Activated CD4-positive, alpha-beta T cell treated with anti-CD3 and anti-CD28 coated beads for 24 hours (primary cell): ENCODE measurements at regions not wholly inside any gene's neighbourhood (a gene's known extent, or its start where the extent isn't known, plus 50 kb on each side); places are given as distances from the start of the nearest gene placed in this dataset.

Experiments
- DNase-seq, 2 donors: peaks; one replicate each; pipeline ENCODE4 v3.0.0-alpha.2; 2020; ENCODE audit warnings: low read depth in 2 of 2

DNA sequence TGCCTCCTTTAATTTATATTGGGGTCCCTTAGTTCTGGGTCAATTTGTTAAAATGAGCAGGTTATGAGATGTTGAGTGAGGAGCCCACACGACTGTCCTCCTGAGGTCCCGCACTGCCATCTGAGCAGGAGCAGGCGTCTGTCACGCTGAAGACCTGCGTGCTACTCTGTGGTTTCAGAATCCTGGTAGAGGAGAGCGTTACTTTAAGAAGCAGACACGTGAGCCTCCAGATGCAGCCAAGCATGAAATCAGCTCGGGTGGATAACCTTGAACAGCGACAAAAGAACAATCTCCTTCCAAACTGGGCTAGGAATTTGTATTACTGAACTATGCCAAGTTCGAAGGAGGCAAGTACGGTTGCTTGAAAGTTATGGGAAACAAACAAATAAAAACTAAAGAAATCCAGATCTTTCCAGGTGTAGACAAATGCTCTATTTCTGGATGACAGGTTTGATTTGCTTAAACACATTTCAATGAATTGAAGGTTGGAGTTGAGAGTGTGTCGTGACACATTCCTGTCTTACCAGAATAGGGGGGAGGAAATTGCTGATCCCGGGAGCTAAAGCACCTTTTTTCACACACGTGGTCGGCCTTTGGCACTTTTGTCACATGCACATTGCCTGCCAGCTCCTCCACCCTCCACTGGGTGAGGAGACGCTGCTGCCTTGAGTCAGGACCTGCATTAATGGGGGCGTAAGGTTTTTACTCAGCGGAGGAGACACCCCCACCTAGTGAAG lies 945.5 kb upstream of the SLC10A2 start:
- no peak for DNase-seq

DNA sequence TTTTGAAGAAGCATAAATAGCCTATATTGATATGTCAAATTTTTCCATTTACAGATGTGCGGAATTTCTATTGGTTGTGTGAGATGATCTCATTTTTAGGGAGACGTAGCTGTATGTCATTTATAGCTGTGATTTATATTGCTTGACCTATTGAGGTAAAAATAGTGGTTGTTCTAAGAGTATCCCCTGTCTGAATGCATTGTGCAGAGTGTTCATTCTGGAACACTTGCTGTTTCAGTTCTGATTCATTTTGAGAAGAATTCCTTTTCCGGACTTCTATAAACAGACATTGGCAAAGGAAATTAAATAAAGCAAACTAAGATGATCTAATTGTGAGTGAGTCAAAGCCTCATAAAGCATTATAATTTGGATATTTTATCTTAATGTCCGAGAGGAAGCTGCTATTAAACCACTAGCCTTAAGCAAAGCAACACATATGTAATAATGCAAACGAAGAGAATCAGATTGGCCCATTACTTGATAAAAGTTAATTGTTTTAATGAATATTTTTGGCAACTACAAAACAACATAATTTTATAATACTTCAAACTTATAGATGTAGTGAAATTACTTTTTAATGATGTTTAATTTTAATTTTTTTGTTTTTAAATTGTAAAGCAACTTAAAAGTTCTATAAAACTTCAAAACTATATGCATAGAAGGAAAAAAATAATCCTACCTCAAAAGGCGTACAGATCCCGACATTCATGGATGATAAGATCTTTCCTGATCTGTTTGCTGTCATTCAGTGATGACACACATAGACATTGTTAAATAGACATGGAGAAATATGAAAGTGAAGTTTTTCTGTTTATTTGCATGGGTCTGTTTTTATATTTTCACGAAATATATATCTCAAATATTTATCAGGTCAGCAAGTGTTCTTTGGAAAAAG lies 942.6 kb upstream of the SLC10A2 start:
- no peak for DNase-seq

DNA sequence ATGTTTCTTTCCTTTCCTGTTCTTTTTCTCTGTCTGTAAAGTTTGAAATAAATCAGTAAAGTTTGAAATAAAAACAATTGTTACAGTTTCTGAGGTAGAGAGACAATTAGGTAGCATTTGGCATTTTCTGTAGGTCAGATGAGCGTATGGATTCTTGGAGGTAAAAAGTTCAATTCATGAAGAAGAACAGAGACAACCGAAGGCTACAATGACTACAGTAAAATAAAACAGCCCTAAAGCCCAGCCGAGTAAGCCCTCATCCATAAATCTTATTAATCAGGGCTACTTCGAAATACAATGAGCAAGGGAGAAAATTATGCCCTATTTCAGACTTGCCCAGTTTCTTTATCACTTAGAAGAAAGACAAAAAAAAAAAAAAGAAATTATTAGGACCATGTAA lies 941.9 kb upstream of the SLC10A2 start:
- no peak for DNase-seq

DNA sequence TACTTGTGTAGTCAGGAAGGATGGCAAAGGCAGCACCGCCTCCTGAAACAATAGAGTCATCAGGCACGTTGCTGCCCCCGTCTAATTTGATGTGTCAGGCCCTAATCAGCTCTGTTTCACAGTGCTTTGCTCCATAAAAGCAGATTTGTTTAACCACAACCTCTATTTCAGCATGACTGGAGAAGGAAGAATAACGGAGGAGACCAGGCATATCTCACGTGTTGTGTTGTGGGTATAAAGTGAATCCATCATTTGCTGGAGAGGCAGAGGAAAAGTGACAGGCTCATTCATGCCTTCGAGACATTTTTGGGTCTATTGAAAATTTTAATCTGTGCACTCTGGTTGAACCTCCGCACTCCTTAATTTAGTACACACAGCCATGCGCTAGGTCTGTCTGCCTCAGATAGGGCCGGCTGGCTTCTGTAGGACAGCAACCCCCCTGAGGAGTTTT lies 940.4 kb upstream of the SLC10A2 start:
- no peak for DNase-seq

DNA sequence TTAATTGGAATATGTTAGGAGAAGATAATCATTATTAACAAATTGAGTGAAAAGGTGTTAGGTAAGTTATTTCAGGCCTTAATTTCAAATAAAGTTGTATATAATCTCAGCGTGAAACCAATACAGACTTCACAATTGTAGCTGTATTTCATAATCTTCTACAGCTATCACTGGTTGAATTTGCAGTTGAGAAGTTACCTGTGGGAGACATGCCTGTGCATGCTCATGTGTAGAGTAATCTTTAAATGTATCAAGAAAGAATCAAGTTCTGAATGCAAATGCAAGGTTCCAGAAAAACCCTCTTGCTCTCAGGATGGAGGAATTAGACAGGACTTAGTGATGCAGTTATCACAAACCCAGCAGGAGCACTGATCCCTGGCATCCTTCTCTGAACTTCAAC lies 938.4 kb upstream of the SLC10A2 start:
- no peak for DNase-seq

DNA sequence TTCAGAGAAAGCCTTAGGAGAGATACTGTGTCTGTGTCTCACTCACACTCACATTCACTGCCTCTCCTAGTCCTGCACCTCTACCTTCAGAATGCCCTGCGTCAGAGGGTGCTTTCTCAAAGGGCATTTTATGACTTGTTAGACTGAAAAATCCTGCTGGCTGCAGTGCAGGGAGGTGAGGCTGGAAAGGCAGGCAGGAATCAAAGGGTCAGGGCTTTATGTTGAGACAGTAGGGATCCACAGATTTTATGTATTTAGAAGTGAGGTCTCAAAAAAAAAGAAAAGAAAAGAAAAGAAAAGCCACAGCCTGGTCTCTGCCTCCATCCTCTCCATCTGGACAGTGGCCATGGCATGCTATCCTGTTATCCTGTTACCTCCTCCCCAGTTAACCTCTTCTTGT lies 936.0 kb upstream of the SLC10A2 start:
- DNase-seq, result no peak

DNA sequence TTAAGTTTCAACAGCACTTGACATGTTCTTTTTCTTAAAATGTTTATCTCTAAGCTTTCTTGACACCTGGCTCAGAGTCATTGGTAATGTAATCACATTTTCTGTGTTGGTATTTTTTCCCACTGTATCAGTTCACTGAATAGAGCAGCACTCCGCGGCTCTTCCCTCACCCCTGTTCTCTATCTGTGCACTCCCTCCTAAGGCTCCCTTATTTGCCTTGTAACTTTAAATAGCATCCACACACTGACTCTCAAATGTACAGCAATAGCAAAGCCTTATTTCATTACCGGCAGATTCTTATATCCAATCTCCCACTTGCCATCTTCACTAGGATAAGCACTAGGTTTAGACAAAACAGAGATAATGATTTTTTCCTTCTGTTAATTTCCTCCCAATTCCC lies 935.5 kb upstream of the SLC10A2 start:
- no peak for DNase-seq

DNA sequence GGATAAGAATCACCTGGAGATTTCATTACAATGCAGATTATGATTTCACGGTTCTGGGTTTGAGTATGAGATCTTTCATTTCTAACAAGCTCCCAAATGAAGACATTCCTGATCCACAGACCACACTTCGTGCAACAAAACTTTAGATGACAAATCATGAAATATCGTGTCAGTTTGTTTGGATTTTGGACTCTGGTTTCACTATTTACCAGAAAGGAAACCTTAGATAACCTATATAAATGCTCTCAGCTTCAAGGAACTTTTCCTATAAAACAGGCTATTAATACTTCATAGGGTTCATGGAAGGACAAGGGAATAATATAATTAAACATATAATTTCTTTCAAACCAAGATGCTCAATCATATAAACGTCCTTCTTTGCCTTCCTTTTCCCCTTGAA lies 930.5 kb upstream of the SLC10A2 start:
- DNase-seq, result no peak

DNA sequence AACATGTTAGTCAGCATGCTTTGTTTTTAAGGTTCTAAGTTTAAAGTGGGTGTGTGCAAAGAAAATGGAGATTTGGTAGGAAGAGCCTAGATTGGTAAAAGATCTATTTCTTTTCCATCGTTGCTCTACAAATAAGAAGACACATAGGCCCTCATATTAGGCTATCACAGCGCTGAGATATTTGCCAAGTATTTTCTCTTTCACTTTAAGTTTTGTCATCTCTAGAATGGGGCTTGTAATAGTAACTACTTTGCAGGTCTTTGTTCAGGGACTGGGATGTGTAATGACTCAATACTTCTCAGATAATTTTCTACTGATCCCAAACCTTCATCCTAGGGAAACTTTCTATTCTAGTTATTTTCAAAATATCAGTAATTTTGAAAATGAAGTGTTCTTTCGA lies 917.7 kb upstream of the SLC10A2 start:
- no peak for DNase-seq

DNA sequence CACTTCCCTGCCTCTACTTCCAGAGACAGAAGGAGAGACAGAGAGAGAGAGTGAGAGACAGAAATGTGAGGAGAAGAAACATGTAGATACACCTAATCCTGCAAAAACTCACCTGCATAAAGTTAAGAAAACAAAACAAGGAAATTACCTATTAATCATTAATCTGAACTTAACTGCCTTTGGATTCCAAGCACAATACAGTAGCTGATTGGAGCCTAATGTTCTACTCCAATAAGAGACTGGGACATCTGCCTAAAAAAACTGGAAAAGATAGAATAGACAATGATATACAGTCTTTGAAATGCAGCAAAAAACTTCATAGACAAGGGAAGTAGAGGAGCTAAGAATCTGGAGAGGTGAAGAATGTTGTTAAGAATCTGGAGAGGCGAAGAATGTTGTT lies 910.2 kb upstream of the SLC10A2 start:
- DNase-seq, result no peak

DNA sequence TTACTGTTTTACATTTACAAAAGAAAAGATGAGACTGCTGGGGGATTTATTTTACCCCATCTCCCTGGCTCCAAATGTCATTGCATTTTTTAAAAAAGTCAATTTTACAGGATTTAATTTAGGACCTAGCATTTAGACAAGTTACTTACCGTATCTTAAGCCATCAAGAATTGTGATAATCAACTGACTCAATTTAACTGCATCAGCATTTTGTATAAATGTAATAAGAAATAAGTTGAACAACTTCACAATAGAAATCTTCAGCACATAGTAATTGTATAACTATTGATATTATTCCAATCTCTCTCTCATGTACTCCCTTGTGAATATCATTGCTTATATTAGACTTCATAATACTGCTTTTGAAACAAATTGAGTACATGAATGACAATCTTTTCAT lies 907.5 kb upstream of the SLC10A2 start:
- DNase-seq, result no peak

DNA sequence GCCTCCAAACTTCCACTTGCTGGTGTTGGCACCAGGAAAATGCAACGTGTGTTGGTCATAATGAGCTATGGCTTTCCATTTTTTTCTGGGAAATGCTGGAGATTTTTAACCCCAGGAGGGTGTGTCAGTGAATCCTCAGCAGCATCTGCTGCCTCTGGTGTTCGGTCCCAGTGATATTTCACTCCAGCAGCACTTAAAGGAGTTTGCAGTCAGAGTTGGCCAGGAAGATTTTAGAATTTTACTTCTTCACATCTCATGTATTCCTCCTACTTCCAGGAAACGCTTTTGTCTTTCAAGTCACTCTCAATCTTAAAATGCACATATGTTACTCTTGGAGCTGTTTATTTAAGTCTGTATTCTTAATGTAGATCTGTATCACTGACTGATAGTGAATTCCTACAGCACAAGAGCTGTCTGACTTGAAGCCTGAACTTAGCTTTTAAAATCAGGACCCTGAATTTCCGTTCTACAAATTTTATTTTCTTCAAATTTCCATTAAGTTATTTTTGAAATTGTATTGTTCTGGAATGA lies 903.4 kb upstream of the SLC10A2 start:
- DNase-seq, result no peak

DNA sequence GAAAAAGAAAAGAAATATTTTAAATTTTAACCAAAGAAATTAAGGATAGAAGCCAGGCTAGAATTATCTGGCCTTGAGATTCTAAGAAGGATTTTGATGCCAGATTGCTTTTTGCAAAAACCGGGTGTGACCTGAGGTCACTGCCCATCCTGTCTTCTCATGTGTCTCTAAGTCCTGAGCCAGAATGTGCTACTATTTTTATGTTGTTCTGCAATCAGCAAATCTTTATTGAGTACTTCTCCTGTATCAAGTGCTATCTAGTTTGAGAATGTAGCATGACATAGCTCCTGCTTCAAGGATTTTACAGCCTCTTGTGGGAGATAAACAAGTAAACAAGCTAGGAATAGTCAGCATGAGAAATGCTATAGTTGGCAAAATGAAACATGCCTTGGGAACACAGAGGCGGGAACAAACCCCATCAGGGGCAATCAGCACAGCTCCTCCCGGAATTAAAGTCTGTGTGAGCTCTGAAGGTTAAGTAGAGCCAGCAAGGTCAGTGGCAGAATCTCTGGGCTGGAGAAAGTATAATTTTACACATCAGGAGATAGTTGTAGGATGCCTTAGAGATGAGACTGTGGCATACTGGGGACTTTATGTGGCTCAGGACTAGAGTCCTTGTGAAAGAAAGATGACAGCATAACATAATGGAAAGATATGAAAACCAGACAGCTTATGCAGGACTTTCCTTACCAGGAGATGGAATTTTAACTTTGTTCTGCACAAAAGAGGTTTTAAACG lies 899.5 kb upstream of the SLC10A2 start:
- no peak for DNase-seq

DNA sequence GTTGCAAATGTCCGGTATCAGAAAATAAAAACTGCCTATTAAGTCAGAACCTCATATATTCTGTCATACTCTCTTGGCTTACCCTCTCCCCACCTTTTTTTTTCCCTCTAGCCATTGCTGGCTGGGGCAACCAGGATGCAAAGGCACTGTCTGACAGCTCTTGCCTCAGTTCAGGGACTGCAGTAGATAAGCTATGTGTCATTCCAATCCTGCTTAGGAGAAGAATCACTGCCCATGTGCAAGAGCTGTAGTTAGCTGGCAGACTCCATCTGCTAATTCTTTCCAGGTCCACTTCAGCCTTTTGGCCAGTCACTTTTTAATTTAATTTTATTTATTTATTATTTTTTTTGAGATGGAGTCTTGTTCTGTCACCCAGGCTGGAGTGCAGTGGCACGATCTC lies 895.6 kb upstream of the SLC10A2 start:
- no peak for DNase-seq

DNA sequence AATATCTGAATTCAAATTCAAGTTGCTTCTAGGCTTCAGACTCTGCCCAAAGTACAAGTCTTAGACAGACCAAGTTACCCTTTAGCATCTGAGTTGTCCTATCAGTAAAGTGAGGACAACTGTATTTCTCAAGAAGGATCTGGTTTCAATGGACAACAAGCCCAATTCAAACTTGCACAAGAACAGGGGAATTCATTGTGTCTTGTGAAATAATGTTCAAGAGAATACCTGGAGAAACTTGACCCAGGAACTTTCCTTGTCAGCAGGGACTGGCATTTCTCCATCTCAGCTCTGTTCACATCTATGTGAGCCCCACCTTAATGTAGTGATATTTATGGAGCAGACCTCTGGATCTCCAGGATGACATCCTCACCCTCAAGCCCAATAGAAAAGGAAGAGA lies 894.9 kb upstream of the SLC10A2 start:
- no peak for DNase-seq

DNA sequence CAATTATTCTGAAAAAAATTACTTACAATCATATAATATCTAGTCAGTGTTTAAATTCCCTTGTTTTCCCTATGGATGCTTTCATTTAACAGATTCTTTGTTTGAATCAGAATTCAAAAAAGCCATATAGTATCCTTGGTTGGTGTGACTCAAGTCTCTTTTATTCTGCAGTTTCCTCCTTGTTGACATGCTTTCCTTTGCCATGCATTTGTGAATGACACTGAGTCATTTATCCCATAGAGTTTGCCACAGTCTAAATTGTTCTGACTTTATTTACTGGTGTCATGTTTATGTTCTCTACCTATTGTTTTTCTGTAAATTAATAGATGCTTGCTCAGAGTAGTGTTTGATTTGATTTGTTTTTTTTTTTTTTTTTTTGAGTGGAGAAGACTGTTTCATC lies 893.8 kb upstream of the SLC10A2 start:
- no peak for DNase-seq

DNA sequence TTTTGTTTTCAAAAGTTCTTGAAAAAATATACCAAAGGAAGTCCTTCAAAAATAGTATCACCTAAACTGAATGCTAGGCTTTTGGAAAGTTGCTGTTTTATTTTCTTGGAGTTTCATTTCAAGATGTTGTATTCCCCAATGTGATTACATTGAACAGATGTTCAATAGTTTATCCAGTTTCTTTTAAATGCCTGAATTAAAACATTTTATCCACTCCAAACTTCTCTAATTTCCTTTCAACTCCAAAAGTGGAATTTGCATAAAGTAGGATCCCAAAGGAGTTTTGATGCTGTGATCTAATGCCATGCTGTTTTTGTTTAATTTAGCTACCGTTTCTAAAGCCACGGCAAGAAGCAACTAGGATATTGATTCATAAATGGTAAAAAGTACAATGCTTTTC lies 892.5 kb upstream of the SLC10A2 start:
- no peak for DNase-seq

DNA sequence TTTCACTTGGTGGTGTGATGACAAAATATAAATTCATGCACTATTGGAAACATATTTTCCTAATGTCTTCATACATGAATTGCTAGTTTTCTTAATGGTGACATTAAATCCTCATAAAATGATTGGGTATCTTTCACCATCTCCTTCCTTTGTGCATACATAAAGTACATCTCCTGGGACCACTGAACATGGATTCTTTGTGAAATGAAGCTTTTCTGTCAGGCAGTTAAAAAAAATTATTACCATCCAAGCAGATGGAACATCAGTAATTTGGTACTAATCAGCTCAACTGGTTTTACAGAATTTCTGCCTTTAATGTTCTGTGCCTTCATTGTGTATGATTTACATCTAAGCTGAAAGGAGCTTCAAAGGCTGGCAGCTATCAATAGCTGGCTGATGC lies 891.7 kb upstream of the SLC10A2 start:
- DNase-seq, result no peak

DNA sequence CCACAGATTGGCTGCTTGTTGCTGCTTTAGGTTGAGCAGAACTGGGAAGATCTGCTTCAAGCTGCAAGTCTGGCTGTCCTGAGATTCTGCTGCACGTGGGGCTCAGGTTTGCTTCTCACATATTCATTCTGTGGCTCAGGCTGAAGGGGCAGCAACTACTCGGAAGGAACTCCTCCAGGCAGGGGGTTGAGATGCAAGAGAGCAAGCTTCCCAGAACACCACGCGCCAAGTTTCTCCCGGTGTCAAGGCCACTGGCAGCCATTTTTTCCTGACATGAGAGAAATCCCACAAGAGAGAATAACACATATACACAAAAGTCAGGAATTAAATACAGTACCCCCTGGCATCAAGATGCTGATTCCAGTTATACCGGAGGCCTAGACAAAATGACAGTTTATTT lies 887.6 kb upstream of the SLC10A2 start:
- DNase-seq, result no peak

DNA sequence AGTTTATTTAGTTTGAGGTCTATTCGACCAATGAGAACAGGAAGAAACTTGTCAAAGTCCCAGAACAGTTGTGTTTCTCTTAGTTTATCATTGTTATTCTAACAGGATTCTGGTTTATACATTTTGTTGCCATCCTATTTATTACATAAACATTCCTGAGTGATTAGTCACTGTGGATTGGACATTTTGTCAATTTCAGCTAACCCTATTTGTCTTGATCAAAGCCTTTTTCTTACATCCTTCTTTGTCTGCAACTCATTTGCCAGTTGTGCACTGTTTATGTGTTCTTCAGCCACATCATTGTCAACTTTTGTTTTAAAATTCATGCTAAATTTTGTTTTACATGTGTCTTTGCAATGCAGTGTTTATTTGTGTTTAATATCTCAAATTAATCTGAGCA lies 886.0 kb upstream of the SLC10A2 start:
- no peak for DNase-seq

DNA sequence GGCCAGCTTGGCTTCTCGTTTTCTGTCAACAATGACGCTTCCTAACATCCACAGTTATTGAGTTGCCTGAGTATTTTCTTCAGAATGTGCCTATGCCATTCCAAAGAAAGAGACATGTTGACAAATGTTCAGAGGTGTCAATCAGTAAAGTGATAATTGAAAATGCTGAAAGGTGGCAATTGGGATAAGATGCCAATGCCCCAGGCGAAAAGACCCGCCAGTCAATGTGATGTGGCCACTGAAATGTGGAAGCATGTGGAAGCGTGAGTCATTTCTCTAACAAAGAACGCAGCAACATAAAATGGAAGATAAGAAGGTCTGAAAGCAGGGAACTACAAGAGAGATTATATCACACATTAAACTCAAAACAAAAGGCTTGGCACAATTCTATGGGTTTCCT lies 882.2 kb upstream of the SLC10A2 start:
- no peak for DNase-seq

DNA sequence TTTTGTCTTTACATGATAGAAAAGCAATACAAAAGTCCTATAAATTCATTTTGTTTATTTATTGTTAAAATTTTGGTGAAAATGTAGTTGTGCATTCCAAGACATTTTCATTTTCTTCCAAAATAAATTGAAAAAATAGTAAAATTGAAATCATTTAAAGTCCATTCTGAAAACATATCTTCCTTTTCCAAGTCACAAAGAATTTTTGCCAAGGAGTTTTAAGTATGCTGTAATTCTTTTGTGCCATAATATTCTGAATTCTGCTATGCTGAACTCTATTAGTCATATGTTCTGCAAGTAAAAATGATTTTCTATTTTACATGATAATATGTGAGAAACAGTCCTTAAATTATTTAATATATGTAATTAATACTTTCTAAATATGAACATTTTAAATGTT lies 879.6 kb upstream of the SLC10A2 start:
- no peak for DNase-seq
